ENCODE measurements at regions not wholly inside any gene's neighbourhood (a gene's known extent, or its start where the extent isn't known, plus 50 kb on each side); places are given as distances from the start of the nearest gene placed in this dataset.

- TF ChIP-seq, protein P1, sequence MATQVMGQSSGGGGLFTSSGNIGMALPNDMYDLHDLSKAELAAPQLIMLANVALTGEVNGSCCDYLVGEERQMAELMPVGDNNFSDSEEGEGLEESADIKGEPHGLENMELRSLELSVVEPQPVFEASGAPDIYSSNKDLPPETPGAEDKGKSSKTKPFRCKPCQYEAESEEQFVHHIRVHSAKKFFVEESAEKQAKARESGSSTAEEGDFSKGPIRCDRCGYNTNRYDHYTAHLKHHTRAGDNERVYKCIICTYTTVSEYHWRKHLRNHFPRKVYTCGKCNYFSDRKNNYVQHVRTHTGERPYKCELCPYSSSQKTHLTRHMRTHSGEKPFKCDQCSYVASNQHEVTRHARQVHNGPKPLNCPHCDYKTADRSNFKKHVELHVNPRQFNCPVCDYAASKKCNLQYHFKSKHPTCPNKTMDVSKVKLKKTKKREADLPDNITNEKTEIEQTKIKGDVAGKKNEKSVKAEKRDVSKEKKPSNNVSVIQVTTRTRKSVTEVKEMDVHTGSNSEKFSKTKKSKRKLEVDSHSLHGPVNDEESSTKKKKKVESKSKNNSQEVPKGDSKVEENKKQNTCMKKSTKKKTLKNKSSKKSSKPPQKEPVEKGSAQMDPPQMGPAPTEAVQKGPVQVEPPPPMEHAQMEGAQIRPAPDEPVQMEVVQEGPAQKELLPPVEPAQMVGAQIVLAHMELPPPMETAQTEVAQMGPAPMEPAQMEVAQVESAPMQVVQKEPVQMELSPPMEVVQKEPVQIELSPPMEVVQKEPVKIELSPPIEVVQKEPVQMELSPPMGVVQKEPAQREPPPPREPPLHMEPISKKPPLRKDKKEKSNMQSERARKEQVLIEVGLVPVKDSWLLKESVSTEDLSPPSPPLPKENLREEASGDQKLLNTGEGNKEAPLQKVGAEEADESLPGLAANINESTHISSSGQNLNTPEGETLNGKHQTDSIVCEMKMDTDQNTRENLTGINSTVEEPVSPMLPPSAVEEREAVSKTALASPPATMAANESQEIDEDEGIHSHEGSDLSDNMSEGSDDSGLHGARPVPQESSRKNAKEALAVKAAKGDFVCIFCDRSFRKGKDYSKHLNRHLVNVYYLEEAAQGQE (IDR thresholded peaks at IDR 0.05; ENCODE audit: low read depth), result no peak
- no peak for TF ChIP-seq TAF1 (IDR thresholded peaks at IDR 0.05; ENCODE audit: low read depth)
- TF ChIP-seq EGR1 (IDR thresholded peaks at IDR 0.05), result no peak
- no peak for TF ChIP-seq YY1 (IDR thresholded peaks at IDR 0.05; ENCODE audit: low read depth)
- TF ChIP-seq RAD21 (IDR thresholded peaks at IDR 0.05; ENCODE audit: low read depth), result no peak
- TF ChIP-seq CEBPB (IDR thresholded peaks at IDR 0.05), result no peak
- no peak for TF ChIP-seq TCF12 (IDR thresholded peaks at IDR 0.05; ENCODE audit: low read depth)
- no peak for TF ChIP-seq ZBTB7A (IDR thresholded peaks at IDR 0.05; ENCODE audit: low read depth)
- TF ChIP-seq CREB1 (IDR thresholded peaks at IDR 0.05; ENCODE audit: low read depth), result no peak
- TF ChIP-seq EP300 (IDR thresholded peaks at IDR 0.05; ENCODE audit: borderline replicate concordance), result no peak
- TF ChIP-seq, protein P2, sequence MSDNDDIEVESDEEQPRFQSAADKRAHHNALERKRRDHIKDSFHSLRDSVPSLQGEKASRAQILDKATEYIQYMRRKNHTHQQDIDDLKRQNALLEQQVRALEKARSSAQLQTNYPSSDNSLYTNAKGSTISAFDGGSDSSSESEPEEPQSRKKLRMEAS (IDR thresholded peaks at IDR 0.05), result no peak
- TF ChIP-seq FOXM1 (IDR thresholded peaks at IDR 0.05; ENCODE audit: borderline replicate concordance, low read depth), result no peak
- no peak for TF ChIP-seq NFIC (IDR thresholded peaks at IDR 0.05)
- no peak for TF ChIP-seq USF1 (IDR thresholded peaks at IDR 0.05)
- no peak for TF ChIP-seq TEAD4 (IDR thresholded peaks at IDR 0.05)
These were observed 480.3 kb downstream of the MRPL39 start for GRCh38 chr21:25127007-25127406.

DNA sequence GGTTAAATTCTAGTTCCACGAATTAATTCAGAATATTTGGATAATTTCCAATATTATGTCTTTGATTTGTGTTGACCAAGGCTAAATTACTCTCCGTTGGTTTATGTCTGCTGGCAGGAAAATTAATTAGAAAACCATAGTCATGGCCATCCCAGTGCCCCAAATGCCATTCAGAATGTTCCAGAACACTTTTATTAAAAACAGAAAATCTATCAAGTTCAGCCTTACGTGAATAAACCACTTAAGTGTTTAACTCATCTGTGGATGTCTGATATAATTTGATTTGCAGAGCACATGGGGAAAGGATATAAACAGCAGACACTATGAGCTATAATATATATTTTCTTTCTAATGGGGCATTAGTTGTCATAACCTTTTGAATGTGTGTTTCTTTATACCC lies 480.7 kb downstream of the MRPL39 start:
- TF ChIP-seq USF1 (IDR thresholded peaks at IDR 0.05), result no peak
- TF ChIP-seq CREB1 (IDR thresholded peaks at IDR 0.05; ENCODE audit: low read depth), result no peak
- TF ChIP-seq ZBTB7A (IDR thresholded peaks at IDR 0.05; ENCODE audit: low read depth), result no peak
- TF ChIP-seq EGR1 (IDR thresholded peaks at IDR 0.05), result no peak
- no peak for TF ChIP-seq TEAD4 (IDR thresholded peaks at IDR 0.05)
- TF ChIP-seq, protein P2 (IDR thresholded peaks at IDR 0.05), result no peak
- TF ChIP-seq EP300 (IDR thresholded peaks at IDR 0.05; ENCODE audit: borderline replicate concordance), result no peak
- TF ChIP-seq NFIC (IDR thresholded peaks at IDR 0.05), result no peak
- TF ChIP-seq YY1 (IDR thresholded peaks at IDR 0.05; ENCODE audit: low read depth), result no peak
- no peak for TF ChIP-seq TAF1 (IDR thresholded peaks at IDR 0.05; ENCODE audit: low read depth)
- TF ChIP-seq, protein P1 (IDR thresholded peaks at IDR 0.05; ENCODE audit: low read depth), result no peak
- no peak for TF ChIP-seq CEBPB (IDR thresholded peaks at IDR 0.05)
- no peak for TF ChIP-seq TCF12 (IDR thresholded peaks at IDR 0.05; ENCODE audit: low read depth)
- TF ChIP-seq RAD21 (IDR thresholded peaks at IDR 0.05; ENCODE audit: low read depth), result no peak
- TF ChIP-seq FOXM1 (IDR thresholded peaks at IDR 0.05; ENCODE audit: borderline replicate concordance, low read depth), result no peak

GRCh38 chr21:25118648-25119047 lies 488.6 kb downstream of the MRPL39 start:
- TF ChIP-seq TAF1 (IDR thresholded peaks at IDR 0.05; ENCODE audit: low read depth) (no peak), RAD21 (IDR thresholded peaks at IDR 0.05; ENCODE audit: low read depth) (no peak), CREB1 (IDR thresholded peaks at IDR 0.05; ENCODE audit: low read depth) (no peak), EP300 (IDR thresholded peaks at IDR 0.05; ENCODE audit: borderline replicate concordance) (no peak), YY1 (IDR thresholded peaks at IDR 0.05; ENCODE audit: low read depth) (no peak), USF1 (IDR thresholded peaks at IDR 0.05) (no peak), EGR1 (IDR thresholded peaks at IDR 0.05) (no peak), FOXM1 (IDR thresholded peaks at IDR 0.05; ENCODE audit: borderline replicate concordance, low read depth) (no peak), TCF12 (IDR thresholded peaks at IDR 0.05; ENCODE audit: low read depth) (no peak)
- TF ChIP-seq, protein P2 (IDR thresholded peaks at IDR 0.05), result no peak

DNA sequence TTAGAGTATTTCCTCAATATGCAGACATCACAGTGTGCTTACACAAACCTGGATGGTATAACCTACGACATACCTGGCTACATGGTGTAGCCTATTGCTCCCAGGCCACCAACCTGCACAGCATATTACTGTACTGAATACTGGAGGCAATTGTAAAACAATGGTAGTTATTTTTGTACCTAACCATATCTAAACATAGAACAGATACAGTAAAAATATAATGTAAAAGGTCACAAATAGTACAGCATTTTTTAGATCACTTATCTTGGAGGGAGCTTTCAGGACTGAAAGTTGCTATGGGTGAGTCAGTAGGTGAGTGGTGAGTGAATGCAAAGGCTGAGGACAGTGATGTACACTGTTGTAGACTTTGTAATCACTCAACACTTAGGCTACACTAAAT lies 492.3 kb downstream of the MRPL39 start:
- no peak for TF ChIP-seq YY1 (IDR thresholded peaks at IDR 0.05; ENCODE audit: low read depth)
- TF ChIP-seq NFIC (IDR thresholded peaks at IDR 0.05), result no peak
- TF ChIP-seq, protein P1 (IDR thresholded peaks at IDR 0.05; ENCODE audit: low read depth), result no peak
- TF ChIP-seq CREB1 (IDR thresholded peaks at IDR 0.05; ENCODE audit: low read depth), result no peak
- no peak for TF ChIP-seq FOXM1 (IDR thresholded peaks at IDR 0.05; ENCODE audit: borderline replicate concordance, low read depth)
